ENCODE measurements at regions not wholly inside any gene's neighbourhood (a gene's known extent, or its start where the extent isn't known, plus 50 kb on each side); places are given as distances from the start of the nearest gene placed in this dataset.
"Not testable (repeated sequence)": the region's sequence is repeated elsewhere in the genome, so short reads cannot be mapped to it uniquely, and the experiment has no call there.

GRCh38 chrX:122982521-122982920 lies 201.6 kb upstream of the GRIA3 start:
- no peaks in the 10 kb centered on the region for H3K36me3 ChIP-seq
- H3K9me3 ChIP-seq, result no peaks in the 10 kb centered on the region
- no peaks in the 10 kb centered on the region for H3K27me3 ChIP-seq
- H3K27ac ChIP-seq, result no peak overlapping the region
- no peak for DNase-seq
- no peak for TF ChIP-seq CTCF (IDR thresholded peaks at IDR 0.05)
- no peak for TF ChIP-seq POLR2A (IDR thresholded peaks at IDR 0.05)
- no peak overlapping the region for H3K4me3 ChIP-seq
- intact Hi-C loops (cut with DNase I; ENCODE audit: low total_unique reads), result no loop called here
- H3K4me1 ChIP-seq, result no peaks in the 10 kb centered on the region

- intact Hi-C loops (cut with DNase I; ENCODE audit: low total_unique reads); H3K27ac ChIP-seq; H3K4me3 ChIP-seq; H3K4me1 ChIP-seq; H3K9me3 ChIP-seq; H3K27me3 ChIP-seq; H3K36me3 ChIP-seq; DNase-seq: not testable (repeated sequence)
Observed at GRCh38 chrX:123002844-123003243, 181.2 kb upstream of the GRIA3 start.

- no peaks in the 10 kb centered on the region for H3K9me3 ChIP-seq
- H3K4me3 ChIP-seq, result no peak overlapping the region
- intact Hi-C loops (cut with DNase I; ENCODE audit: low total_unique reads), result no loop called here
- H3K36me3 ChIP-seq, result no peaks in the 10 kb centered on the region
- no peaks in the 10 kb centered on the region for H3K4me1 ChIP-seq
- no peak for DNase-seq
- H3K27me3 ChIP-seq, result no peaks in the 10 kb centered on the region
- no peak for TF ChIP-seq CTCF (IDR thresholded peaks at IDR 0.05)
- no peak for TF ChIP-seq POLR2A (IDR thresholded peaks at IDR 0.05)
- no peak overlapping the region for H3K27ac ChIP-seq
Observed at GRCh38 chrX:123013141-123013540, 170.9 kb upstream of the GRIA3 start.

GRCh38 chrX:123036401-123036800 lies 147.7 kb upstream of the GRIA3 start:
- no peaks in the 10 kb centered on the region for H3K36me3 ChIP-seq
- TF ChIP-seq POLR2A (IDR thresholded peaks at IDR 0.05) (no peak), CTCF (IDR thresholded peaks at IDR 0.05) (no peak)
- intact Hi-C loops (cut with DNase I; ENCODE audit: low total_unique reads), result no loop called here
- no peaks in the 10 kb centered on the region for H3K4me1 ChIP-seq
- no peak for DNase-seq
- no peaks in the 10 kb centered on the region for H3K27me3 ChIP-seq
- H3K9me3 ChIP-seq, result no peaks in the 10 kb centered on the region
- no peak overlapping the region for H3K4me3 ChIP-seq
- H3K27ac ChIP-seq, result no peak overlapping the region

GRCh38 chrX:123049071-123049625 lies 134.9 kb upstream of the GRIA3 start:
- no peak for DNase-seq
- Histone ChIP-seq H3K27me3 (no peaks in the 10 kb centered on the region), H3K27ac (no peak overlapping the region), H3K9me3 (no peaks in the 10 kb centered on the region), H3K4me1 (no peaks in the 10 kb centered on the region), H3K4me3 (no peak overlapping the region), H3K36me3 (no peaks in the 10 kb centered on the region)
- intact Hi-C loops (cut with DNase I; ENCODE audit: low total_unique reads), result no loop called here
- TF ChIP-seq CTCF (IDR thresholded peaks at IDR 0.05) (no peak), POLR2A (IDR thresholded peaks at IDR 0.05) (no peak)

- TF ChIP-seq CTCF (IDR thresholded peaks at IDR 0.05), result no peak
- no peak for TF ChIP-seq POLR2A (IDR thresholded peaks at IDR 0.05)
- Histone ChIP-seq H3K27me3 (no peaks in the 10 kb centered on the region), H3K27ac (no peak overlapping the region), H3K9me3 (no peaks in the 10 kb centered on the region), H3K4me3 (no peak overlapping the region), H3K4me1 (no peaks in the 10 kb centered on the region), H3K36me3 (no peaks in the 10 kb centered on the region)
- DNase-seq, result no peak
- intact Hi-C loops (cut with DNase I; ENCODE audit: low total_unique reads), result no loop called here
Observed at GRCh38 chrX:123060986-123061385, 123.1 kb upstream of the GRIA3 start.
